ENCODE measurements at regions not wholly inside any gene's neighbourhood (a gene's known extent, or its start where the extent isn't known, plus 50 kb on each side); places are given as distances from the start of the nearest gene placed in this dataset.

DNA sequence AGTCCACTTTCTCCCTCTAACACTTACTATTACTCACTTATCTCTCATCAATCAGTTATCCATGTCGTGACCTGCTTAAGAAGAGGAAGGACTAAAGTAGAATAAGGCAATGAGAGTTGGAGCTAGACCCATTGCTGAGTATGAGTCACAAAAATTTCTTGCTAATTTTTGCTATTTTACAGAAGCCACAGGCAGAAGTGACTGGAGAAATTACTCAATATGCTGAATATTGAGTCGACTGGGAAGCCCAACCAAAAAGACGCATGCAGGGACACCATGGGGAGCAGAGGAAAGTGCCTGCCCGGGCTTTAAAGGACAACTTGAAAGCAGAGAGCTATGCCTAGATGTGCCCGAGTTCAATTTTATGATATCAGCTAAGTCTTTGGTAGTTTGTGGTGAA lies 115.4 kb upstream of the FOXG1 start:
- no peak for TF ChIP-seq POLR2A (IDR thresholded peaks at IDR 0.05; ENCODE audit: low read depth, low read length)
- no peak for DNase-seq (ENCODE audit: insufficient read length, low spot score)
- no peak for FAIRE-seq

DNA sequence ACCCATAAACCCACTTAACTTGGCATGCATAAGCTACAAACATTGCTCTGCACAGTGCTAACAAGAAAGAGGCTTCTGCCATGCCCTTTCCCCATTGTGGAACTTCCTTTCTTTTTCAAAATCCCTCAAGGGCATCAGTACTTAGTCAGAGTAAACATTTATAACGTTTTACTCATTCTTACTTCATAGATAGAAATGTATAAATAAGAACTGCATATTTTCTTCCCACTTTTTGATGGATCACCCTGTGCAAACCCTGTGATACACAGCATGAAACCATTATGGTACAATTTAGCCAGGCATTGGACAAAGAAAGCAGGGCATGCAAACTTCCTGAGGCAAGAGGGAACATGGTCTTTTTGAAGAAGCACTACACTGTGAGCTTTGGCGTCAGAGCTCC lies 113.8 kb upstream of the FOXG1 start:
- FAIRE-seq (peak; percentile 60), DNase-seq (ENCODE audit: insufficient read length, low spot score) (no peak)
- no peak for TF ChIP-seq POLR2A (IDR thresholded peaks at IDR 0.05; ENCODE audit: low read depth, low read length)

DNA sequence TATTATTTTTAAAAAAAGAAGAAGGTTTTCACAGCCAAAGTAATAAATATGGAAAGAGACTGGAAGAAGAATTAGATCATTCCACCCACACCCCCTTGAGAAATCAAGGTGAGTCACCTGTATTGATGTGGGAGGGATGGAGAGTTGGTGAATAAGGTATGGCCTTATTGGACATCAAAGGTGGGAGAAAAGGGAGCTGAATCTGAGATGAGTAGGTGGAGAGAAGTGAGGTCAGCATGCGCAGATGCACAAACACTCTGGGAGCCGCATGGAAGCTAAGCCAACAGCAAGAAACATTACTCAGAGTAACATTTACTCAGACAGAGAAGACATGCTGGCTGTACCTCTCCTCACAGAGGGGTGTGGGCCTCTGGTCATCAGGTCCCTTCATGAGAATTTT lies 113.1 kb upstream of the FOXG1 start:
- no peak for TF ChIP-seq POLR2A (IDR thresholded peaks at IDR 0.05; ENCODE audit: low read depth, low read length)
- no peak for DNase-seq (ENCODE audit: insufficient read length, low spot score)
- FAIRE-seq, result no peak

DNA sequence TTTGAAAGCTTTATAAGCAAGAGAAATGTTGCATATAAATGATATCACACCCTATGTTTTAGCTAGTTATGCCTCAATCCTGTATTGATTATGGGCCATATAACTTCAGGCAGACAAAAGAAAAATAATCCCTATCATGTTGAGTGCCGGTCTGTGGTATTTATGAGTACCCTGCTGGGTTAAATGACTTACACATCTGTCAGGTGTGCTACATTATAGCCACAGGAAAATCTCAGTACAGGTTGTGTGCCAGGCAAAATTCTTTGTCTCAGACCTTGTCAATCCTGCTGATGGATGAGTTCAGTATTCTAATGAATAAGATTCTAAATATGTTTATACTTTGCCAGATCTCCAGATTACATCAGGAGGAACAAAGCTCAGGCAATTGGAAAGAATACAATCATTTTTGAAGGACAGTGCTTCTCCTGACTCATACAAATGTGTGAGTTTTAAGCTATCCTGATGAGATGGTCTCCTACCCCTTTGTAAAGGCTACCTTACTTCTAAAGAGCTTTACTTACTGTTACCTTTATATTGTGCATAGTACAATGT lies 109.8 kb upstream of the FOXG1 start:
- no peak for DNase-seq (ENCODE audit: insufficient read length, low spot score)
- FAIRE-seq, result no peak
- TF ChIP-seq POLR2A (IDR thresholded peaks at IDR 0.05; ENCODE audit: low read depth, low read length), result no peak

DNA sequence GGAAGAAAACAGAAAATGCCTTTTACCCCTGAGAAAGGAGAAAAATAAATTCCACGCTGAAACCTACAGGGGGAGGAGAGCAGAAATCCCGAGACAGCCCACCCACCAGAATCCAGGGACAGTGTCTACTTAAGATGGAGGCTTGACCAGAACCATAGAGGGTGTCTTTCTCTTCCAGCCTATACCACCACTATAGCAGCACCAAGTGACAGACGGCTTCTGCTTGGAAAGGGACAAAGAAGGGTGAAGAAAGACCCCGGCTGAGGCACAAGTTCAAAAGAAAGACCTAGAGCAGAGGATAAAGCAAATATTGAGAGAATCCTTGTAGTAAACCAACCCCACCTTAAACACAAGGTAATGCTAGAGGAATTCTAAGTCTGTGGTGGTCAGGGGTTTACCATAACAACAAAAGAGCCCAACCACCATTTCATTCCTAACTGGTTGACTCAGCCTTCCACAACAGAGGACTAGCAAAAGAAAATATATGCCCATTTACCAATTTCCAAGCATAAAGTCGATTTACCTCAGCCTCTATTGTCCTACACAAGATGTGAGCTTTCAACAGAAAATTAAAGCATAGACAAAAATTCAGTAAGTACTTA lies 105.3 kb upstream of the FOXG1 start:
- no peak for DNase-seq (ENCODE audit: insufficient read length, low spot score)
- peak; percentile 79 for FAIRE-seq
- TF ChIP-seq POLR2A (IDR thresholded peaks at IDR 0.05; ENCODE audit: low read depth, low read length), result no peak

DNA sequence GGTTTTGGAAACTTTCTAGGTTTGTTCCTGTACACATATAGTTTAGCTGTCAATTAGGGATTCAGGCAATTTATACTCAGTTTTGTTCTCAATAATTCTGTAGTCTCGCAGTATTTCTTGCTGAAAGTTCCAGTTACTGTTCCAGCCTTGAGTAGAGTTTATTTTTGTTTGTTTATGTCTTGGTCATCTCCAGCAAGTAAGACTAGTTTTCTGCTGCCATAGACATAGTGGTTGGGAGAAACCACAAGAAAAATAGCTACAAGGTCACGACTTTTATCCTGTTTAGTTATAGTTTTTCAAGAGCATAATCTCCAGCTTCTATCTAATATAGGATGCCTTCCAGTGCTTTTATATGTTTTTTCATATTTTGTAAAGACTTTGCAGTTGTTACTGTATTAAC lies 99.6 kb upstream of the FOXG1 start:
- no peak for TF ChIP-seq POLR2A (IDR thresholded peaks at IDR 0.05; ENCODE audit: low read depth, low read length)
- FAIRE-seq, result peak; percentile 50
- DNase-seq (ENCODE audit: insufficient read length, low spot score), result no peak

DNA sequence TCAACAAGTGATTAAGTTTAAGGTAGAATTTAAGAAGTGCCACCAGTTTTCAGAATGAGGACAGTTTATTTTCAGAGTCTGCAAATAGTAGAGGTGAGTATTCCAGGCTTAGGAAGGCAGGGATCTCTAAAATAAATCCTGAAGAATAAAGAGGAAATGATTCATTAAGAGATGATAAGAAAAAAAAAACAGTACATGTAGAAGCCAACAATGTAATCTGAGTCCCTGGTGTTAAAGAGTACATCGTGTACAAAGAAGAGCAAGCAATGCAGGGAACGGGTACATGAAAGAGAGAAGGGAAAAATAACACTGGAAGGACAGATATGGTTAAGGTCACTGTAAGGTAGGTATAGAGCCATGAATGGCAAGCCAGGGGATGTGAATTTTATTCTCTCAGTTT lies 95.2 kb upstream of the FOXG1 start:
- DNase-seq (ENCODE audit: insufficient read length, low spot score) (no peak), FAIRE-seq (no peak)
- no peak for TF ChIP-seq POLR2A (IDR thresholded peaks at IDR 0.05; ENCODE audit: low read depth, low read length)

DNA sequence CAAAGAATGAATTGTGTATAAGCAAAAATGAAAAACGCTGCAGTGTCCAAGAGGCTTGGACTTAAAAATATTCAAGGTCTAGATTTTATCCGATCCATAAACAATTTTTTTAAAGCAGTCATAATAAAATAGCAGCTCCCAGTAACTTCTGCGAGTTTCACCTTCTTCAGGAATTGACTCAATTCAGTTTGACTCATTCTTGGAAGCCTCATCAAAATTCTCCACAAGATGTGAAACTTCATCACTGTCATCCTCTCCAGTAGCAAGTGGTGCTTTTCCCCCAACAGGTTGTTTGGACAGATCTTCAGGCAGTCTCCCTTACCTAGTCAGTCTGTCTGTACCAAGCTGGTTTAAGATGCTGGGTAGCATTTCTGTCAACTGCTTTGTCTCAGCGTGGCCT lies 93.5 kb upstream of the FOXG1 start:
- no peak for DNase-seq (ENCODE audit: insufficient read length, low spot score)
- no peak for TF ChIP-seq POLR2A (IDR thresholded peaks at IDR 0.05; ENCODE audit: low read depth, low read length)
- no peak for FAIRE-seq

DNA sequence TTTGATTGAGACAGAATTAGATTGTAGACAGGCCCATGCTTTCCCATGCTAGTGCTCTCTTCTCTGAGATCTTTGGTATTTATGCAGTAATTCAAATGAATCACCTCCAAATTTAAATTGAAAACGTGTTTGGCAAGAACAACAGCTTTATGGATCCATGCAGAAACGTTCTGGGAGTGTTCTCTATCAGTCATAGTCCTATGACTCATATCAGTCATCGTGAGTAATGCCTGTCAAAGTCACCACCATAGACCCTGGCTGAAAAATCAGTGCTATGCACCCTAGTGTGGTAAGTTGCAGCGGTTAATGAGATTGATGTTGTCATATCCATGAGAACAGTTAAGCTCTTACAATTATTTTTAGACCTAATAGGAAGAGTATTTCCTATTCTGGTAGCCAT lies 90.1 kb upstream of the FOXG1 start:
- no peak for DNase-seq (ENCODE audit: insufficient read length, low spot score)
- no peak for TF ChIP-seq POLR2A (IDR thresholded peaks at IDR 0.05; ENCODE audit: low read depth, low read length)
- FAIRE-seq, result peak; percentile 6

DNA sequence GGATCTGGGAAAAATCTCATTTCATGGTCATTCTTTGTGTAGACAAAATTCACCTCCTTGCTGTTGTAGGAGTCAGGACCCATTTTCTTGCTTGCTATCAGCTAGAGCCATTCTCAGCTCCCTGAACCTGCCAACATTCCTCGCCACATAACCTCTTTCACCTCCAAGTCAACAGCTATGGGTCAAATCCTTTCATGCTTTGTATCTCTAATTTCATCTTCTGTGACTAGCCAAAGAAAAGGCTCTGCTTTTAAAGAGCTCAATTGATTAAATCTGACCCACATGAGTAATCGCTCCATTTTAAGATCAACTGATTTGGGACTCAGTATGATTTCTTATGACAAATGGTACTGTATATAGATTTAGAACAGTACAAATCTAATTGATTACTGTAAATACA lies 89.2 kb upstream of the FOXG1 start:
- no peak for DNase-seq (ENCODE audit: insufficient read length, low spot score)
- no peak for TF ChIP-seq POLR2A (IDR thresholded peaks at IDR 0.05; ENCODE audit: low read depth, low read length)

DNA sequence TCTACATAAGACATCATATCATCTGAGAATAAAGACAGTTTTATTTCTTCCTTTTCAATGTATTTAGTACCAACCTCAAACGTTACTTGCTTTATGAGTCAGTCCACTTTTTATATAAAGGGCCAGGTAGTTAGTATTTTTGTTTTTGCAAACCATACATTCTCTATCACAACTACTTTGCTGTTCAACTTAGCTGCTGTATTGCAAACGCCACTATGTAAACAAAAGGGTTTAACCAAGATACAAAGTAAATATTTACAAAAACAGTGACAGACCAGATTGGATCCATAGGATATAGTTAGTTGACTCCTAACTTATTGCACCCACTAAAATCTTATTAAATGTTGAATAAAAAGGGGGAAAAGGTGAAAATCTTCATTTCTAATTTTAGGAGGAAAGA lies 87.7 kb upstream of the FOXG1 start:
- DNase-seq (ENCODE audit: insufficient read length, low spot score) (no peak), FAIRE-seq (no peak)
- no peak for TF ChIP-seq POLR2A (IDR thresholded peaks at IDR 0.05; ENCODE audit: low read depth, low read length)

More for the DNA sequence above, 89.2 kb upstream of the FOXG1 start:
- no peak for FAIRE-seq

DNA sequence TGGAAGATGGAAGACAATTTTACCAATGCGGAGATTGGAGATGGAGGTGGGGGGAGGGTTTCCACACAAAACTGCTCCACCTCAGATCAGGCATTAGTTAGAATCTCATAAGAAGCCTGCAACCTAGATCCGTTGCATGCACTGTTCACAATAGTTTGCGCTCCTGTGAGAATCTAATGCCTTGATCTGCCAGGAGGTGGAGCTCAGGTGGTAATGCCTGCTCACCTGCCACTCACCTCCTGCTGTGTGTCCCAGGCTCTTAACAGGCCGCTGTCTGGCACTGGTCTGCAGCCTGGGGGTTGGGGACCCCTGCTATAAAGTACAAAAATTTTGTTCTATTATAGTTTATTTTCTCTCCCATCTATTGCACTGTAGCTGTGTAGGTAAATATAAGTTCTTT lies 84.9 kb upstream of the FOXG1 start:
- FAIRE-seq, result no peak
- no peak for TF ChIP-seq POLR2A (IDR thresholded peaks at IDR 0.05; ENCODE audit: low read depth, low read length)
- DNase-seq (ENCODE audit: insufficient read length, low spot score), result no peak

DNA sequence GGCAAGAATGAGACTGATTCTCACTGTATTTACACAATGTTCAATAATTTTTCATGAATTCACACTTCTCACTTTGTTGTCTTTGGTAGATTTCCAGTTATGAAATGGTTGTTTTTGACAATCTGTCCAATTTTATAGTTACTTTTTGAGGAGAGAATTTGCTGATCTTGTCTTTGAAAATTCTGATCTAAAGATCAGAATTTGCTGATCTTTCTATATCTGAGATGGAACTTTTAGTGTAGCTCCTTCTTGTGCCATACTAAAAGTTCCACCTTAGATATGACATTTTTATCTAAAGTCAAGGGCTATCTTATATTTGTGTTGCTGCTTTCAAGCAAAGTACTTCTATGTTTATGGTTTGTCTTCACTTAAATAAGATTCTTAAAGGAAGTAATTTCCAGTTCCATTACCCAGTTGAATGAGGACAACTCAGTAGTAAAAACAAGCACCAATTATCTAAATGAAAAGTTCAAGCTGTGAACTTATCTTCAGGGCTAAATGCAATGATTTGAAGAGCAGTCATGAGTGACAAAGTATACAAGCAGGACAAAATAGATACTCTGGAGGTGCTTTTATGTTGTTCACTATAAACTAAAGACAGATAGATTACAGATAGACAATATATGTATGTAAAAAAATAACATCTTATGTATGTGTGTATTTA lies 76.4 kb upstream of the FOXG1 start:
- no peak for TF ChIP-seq POLR2A (IDR thresholded peaks at IDR 0.05; ENCODE audit: low read depth, low read length)
- DNase-seq (ENCODE audit: insufficient read length, low spot score), result no peak
- no peak for FAIRE-seq

DNA sequence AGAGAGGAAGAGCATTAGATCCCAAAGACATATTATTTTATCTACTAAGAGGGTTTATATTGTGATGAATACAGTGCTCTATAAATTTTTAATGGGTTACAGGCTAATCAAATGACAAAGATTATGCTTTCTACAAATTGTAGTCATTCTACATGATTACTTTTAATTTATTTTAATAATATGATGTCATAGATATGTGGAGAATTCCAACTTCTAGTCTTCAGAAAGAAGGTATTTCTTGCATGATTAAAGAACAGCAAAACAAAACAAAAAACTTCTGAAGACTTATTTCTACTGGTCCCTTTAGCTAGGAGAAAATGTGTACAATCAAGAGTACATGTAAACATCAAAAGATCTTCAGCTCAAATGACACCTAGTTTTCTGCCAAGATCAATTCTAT lies 71.5 kb upstream of the FOXG1 start:
- no peak for TF ChIP-seq POLR2A (IDR thresholded peaks at IDR 0.05; ENCODE audit: low read depth, low read length)
- DNase-seq (ENCODE audit: insufficient read length, low spot score) (no peak), FAIRE-seq (no peak)

DNA sequence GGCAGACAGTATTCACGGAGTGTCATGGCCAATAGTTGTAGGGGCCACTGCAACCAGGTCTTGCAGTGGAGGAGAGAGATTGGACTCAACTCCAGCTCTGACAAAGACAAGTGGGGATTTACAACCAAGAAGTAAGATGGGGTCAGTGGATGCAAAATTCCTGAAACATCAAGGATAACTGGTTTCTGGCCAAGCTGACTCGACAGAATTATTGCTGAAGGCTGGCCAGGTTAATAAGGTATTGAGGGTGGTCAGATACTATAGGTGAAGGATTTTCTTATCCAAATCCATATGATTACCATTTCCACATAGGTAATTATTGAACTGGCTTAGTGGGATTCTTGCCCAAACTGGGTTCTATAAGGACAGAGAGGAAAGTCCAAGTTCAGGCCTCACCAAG lies 64.9 kb upstream of the FOXG1 start:
- DNase-seq (ENCODE audit: insufficient read length, low spot score), result no peak
- no peak for FAIRE-seq
- no peak for TF ChIP-seq POLR2A (IDR thresholded peaks at IDR 0.05; ENCODE audit: low read depth, low read length)

All from H54 (cell line).